ENCODE measurements at regions not wholly inside any gene's neighbourhood (a gene's known extent, or its start where the extent isn't known, plus 50 kb on each side); places are given as distances from the start of the nearest gene placed in this dataset.
"Not testable (repeated sequence)": the region's sequence is repeated elsewhere in the genome, so short reads cannot be mapped to it uniquely, and the experiment has no call there.

DNA sequence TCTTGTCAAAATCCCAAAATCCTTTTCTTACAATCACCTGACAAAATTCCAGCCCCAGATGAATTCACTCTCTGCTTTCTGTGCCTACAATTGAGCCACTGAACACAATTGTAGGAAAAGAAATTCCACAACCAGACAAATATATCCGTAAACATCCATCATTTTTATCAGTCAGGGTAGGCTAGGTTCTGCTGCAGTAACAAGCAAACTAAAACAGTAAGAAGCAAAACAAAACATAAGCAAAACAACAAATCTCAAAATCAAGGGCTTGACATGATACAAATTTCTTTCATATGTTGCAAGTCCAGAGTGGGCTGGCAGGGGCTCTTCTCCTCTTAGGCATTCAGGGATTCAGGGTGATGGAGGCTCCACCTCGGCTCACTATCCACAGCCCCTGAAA, 114.2 kb upstream of the MAN2A1 start:
- DNase-seq (ENCODE audit: low spot score): no peak

DNA sequence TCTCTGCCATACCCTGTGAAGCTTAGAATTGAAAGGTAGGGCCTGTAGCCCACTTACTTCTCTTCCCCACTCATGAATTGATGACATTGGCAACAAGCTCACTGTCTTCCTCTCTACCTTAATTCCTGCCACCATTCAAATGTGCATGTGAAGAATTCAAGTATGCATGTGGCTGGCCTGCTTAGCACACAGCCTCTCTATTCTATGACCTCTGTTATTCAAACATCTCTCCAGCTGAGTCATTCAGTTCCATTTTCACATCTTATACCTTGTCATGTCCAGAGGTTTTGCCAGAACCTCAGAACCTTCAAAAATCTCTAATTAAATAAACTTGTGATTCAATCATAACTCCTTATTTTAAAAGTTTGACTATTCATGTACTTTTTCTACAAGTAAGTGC, 114.7 kb upstream of the MAN2A1 start:
- DNase-seq (ENCODE audit: low spot score): no peak

DNA sequence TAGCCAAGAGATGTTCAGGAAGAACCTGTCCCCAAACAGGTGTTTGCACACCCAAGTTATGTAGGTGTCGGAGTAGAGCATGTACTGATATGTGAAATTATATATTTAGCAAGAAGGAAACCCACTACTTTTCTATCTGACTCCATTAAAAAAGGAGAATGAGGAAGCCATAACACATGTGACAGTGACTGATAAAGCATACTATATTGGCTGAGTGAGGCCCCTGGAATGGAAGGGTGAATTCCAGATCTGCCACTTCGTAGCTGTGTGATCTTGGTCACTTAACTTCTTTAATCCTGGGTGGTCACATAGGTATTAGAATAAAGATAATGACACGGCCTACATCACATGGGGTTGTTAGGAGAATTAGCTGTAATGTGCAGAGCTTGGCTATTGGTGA, 116.0 kb upstream of the MAN2A1 start:
- DNase-seq (ENCODE audit: low spot score): no peak

DNA sequence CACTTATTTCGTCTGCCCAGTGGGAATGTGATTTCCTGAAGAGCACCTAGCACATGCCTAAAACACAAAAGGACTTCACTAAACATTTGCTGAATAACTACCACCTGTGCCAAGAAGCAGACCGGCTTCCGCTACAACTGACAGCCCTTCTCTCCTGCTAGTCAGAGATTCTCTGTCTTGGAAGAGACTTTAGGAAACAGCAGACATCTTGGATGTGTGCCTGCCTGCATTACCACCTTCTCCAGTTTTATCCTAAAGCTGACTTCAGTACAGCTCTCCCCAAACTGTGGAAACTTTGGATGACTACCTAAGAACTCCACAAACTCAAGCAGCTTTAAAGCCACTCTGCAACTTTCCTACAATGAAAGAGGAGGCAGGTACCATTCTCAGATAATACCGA, 116.5 kb upstream of the MAN2A1 start:
- DNase-seq (ENCODE audit: low spot score): no peak

DNA sequence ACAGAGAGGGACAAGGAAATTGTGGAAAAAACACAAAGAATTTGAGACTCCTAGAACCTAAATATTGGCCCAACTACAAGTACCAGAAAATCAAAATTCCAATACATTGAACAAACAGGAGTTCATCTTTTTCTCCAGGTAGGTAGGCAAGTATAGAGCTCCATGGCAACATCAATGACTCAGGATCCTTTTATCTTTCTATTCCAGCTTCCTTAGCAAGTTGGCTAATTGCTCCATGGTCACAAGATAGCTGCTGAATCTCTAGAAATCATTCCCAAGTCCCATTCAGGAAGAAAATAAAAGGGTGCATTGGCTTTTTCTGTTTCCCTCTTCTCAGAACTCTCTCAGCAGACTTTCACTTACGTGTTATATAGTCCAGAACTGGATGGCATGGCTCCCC, 117.9 kb upstream of the MAN2A1 start:
- no peak for DNase-seq (ENCODE audit: low spot score)

DNA sequence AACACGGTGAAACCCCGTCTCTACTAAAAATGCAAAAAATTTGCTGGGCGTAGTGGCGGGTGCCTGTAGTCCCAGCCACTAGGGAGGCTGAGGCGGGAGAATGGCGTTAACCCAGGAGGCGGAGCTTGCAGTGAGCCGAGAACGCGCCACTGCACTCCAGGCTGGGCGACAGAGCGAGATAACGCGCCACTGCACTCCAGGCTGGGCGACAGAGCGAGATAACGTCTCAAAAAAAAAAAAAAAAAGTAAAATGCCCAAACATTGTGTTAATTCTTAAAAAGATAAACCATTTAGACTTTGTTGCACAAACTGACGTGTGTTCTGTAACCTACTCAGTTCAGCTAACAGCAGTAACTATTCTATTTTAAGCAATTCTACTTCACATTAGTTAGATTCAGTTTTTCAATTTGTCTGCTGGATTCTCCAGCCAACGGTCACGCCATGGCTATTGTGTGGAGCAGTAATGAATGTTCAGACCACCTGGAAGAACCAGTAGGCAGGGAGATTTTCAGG, 119.3 kb upstream of the MAN2A1 start:
- no peak for DNase-seq (ENCODE audit: low spot score)

DNA sequence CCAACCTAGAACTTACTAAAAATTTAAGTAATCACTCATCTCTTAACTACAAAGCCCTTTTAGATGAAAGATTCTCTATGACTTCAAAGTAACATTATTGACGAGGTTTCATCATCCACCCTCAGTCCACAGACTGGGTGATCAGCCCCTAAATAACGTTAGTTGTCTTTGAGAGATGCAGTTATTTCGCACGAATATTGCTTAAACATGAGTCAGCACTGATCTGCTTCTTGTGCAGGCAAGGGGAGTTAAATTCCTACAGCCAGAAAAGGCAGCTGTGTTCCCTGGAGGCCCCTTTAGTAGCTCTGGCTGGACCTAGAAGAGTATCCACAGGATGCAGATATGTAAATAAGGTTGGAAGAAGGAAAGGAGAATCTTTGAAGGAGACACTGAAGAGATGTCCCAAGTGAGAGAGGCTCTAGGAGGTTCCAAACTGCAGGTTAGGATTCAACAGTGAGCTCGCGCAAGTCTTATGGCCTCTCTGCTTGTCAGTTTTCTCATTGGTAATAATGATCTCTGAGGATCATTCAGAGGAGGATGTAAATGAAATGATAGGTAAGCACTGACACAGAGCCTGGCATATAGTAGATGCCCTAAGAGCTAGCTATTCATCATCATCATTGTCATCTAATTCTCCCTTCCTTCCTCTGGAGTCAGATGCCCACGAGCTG, 122.2 kb upstream of the MAN2A1 start:
- no peak for DNase-seq (ENCODE audit: low spot score)

DNA sequence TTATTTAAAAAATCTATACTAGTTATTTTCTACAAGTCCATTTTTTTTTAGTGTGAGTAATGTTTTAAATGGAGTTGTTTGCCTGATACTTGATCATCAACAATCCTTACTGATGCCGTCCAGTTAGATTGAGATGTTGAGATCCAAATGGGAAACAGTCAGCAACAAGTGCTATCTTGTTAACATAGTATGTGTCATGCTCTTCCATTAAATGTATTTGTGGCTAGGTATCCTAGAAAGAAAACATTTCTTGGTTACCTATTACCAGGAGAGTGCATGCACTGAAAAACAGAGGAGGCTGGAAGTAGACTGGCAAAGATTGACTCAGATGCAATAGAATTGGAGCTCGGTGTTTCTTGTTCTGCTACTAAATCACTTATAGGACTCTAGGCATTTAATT, 123.4 kb upstream of the MAN2A1 start:
- no peak for DNase-seq (ENCODE audit: low spot score)

DNA sequence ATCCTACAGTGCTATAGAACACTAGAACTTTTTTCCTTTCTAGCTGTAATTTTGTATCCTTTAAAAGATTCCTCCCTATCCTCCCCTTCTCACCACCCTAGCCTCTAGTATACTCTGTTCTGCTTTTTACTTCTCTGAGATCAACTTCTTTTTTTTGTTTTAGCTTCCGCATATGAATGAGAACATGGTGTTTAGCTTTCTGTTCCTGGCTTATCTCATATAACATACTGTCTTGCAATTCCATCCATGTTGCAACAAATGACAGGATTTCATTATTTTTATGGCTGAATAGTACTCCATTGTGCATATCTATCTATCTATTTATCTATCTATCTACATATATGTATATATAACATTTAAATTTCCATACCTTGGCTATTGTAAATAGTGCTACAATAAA, 126.0 kb upstream of the MAN2A1 start:
- no peak for DNase-seq (ENCODE audit: low spot score)

DNA sequence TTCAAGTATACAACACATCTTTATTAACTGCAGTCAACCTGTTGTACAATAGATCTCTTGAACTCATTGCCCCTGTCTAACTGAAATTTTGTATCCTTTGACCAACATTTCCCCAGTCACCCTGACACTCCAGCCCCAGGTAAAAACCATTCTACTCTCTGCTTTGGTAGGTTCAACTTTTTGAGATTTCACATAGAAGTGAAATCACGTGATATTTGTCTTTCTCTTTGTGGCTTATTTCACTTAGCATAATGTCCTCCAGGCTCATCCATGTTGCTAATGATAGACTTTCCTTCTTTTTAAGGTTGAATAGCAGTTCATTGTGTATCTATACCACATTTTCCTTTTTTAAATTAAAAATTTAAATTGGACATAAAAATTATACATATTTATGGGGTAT, 126.5 kb upstream of the MAN2A1 start:
- no peak for DNase-seq (ENCODE audit: low spot score)

DNA sequence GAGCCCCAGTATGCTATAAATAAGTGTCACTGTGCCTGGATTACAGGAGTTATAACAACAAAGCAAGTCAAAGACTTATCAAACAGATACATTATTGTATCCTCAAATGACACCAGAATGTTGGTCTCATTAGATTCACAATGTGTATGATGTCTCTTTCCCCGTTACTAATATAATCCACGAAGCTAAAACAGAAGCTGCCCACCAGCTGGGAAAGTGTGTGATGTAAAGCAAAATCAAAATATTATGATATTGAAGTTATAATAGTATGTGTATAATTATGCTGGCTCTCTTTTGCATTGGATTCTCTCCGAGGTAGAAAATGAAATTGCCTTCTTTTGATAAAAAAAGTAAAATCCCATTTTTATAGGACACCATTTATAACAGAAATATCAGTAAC, 127.3 kb upstream of the MAN2A1 start:
- DNase-seq (ENCODE audit: low spot score): no peak

DNA sequence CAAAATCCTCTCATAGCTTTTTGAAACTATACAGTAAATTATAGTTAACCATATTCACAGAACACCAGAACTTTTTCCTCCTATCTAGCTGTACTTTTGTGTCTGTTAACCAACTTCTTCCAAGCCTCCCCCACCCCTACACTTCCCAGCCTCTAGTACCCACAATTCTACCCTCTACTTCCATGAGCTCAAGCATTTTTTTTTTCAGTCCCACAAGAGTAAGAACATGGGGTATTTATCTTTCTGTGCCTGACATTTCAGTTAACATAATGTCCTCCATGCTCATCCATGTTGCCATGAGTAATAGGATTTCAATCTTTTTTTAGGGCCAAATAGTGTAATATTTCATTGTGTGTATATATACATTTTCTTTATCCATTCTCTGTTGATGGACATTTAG, 128.3 kb upstream of the MAN2A1 start:
- DNase-seq (ENCODE audit: low spot score): no peak

DNA sequence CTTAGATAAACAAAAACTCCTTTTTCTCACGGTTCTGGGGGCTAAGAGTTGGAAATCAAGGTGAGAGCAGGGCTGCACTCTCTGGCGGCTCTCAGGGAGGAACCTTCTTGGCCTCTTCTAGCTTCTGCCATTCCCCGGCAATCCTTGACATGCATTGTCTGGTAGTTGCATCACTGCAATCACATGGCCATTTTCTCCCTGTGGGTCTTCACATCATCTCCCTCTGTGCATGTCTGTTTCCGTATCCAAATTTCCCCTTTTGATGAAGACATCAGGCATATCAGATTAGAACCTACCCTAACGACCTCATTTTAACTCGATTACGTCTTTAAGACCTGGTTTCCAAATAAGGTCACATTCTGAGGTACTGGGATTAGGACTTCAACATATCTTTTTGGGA, 129.2 kb upstream of the MAN2A1 start:
- DNase-seq (ENCODE audit: low spot score): no peak

DNA sequence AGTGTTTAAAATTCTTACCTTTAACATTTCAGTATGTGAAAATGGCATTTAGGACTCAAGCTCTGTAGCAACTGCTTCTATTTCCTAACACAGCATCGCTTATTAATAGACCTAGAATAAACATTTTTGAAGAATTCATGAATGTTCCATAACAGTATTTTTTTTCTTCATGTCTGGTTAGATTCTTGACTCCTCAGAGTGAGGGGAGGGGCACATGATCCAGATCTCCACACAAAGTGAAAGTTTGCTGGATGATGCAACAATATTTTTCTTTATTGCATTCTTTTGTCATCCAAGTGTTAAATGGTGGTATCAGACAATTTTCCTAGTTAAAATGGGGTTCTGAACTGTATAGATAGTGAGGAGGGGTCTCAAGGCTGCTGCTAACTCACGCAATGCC, 130.8 kb upstream of the MAN2A1 start:
- no peak for DNase-seq (ENCODE audit: low spot score)

DNA sequence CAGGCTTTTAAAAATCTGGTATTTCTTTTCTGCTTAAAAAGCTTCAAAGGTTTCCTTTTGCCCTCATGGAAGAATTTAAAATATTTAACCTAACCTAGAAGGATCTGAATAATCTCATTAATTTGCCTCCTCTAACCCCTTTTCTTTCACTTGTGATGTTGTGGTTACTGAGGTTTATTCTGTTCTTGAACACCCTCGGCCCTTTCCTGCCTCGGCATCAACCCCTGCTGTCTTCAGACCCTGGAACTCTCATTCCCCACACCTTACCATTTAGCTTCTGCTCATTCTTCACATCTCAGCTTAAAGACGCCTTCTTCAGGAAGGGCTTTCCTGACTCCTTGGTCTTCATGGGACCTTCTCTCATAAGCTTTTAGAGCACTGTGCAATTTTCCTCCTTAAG, 131.4 kb upstream of the MAN2A1 start:
- no peak for DNase-seq (ENCODE audit: low spot score)

DNA sequence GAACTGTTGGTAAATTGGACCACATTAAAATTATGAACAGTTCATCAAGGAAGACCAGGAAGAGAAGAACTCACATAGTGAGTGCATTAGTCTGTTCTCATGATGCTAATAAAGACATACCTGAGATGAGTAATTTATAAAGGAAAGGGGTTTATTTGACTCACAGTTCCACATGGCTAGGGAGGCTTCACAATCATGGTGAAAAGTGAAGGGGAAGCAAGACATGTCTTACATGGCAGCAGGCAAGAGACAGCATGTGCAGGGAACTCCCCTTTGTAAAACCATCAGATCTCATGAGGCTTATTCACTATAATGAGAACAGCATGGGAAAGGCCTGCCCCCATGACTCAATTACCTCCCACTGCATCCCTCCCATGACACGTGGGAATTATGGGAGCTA, 135.9 kb upstream of the MAN2A1 start:
- DNase-seq (ENCODE audit: low spot score): no peak

DNA sequence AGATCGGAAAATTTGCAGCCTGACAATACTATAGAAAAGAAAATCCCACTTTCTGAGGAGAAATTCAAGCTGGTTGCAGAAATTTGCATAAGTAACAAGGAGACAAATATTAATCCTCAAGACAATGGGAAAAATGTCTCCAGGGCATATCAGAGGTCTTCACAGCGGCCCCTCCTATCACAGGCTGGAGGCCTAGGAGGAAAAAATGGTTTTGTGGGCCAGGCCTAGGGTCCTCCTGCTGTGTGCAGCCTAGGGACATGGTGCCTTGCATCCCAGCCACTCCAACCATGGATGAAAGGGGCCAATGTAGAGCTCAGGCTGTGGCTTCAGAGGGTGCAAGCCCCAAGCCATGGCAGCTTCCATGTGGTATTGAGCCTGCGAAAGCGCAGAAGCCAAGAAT, 138.5 kb upstream of the MAN2A1 start:
- not testable (repeated sequence) for DNase-seq (ENCODE audit: low spot score)

DNA sequence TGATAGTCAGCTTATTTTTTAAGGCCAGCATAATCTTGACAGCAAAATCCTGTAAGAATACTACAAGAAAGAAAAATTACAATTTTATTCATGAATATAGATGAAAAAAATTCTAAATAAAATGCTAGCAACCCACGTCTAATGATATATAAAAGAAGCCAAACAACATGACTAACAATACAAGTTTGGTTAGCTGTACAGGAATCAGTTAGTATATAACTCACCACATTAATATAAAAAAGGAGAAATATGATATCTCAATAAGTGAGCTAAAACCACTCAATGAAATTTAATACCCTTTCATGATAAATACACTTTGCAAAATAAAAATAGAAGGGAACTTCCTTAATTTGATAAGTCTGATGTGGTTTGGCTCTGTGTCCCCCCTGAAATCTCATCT, 139.7 kb upstream of the MAN2A1 start:
- no peak for DNase-seq (ENCODE audit: low spot score)

DNA sequence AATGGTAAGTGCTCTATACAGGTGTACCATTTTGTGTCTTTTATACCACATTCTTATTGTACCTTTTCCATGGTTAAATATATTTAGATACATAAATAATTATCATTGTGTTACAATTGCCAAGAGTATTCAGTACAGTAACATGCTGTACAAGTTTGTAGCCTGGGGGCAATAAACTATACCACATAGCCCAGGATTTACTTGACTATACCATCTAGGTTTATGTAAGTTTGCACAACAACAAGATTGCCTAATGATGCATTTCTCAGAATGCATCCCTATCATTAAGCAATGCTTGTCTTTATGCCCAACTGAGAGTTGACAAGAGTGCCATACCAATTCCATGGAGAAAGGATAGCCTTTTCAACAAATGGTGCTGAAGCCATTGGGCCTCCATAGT, 136.7 kb upstream of the PJA2 start:
- no peak for DNase-seq (ENCODE audit: low spot score)

DNA sequence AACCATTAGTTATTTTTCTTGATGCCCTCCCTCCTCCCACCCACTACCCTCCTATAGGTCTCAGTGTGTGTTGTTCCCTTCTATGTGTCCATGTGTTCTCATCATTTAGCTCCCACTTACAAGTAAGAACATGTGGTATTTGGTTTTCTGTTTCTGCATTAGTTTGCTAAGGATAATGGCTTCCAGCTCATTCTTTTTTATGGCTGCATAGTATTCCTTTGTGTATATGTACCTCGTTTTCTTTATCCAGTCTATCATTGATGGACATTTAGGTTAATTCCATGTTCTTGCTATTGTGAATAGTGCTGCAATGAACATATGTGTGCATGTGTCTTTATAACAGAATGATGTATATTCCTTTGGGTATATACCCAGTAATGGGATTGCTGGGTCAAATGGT, 135.1 kb upstream of the PJA2 start:
- DNase-seq (ENCODE audit: low spot score): not testable (repeated sequence)

DNA sequence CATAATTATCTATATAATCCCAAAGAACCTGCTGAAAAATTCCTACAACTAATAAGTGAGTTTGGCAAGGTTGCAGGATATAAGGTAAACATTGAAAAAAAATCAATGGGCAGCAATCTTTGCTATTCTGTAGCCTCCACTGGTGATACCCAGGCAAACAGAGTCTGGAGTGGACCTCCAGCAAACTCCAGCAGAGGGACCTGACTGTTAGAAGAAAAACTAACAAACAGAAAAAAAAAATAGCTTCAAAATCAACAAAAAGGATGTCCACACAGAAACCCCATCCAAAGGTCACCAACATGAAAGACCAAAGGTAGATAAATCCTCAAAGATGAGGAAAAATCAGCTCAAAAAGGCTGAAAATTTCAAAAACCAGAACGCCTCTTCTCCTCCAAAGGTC, 128.9 kb upstream of the PJA2 start:
- not testable (repeated sequence) for DNase-seq (ENCODE audit: low spot score)

DNA sequence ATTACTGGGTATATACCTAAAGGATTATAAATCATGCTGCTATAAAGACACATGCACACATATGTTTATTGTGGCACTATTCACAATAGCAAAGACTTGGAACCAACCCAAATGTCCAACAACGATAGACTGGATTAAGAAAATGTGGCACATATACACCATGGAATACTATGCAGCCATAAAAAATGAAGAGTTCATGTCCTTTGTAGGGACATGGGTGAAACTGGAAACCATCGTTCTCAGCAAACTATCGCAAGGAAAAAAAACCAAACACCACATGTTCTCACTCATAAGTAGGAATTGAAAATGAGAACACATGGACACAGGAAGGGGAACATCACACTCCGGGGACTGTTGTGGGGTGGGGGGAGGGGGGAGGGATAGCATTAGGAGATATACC, 125.3 kb upstream of the PJA2 start:
- DNase-seq (ENCODE audit: low spot score): not testable (repeated sequence)

DNA sequence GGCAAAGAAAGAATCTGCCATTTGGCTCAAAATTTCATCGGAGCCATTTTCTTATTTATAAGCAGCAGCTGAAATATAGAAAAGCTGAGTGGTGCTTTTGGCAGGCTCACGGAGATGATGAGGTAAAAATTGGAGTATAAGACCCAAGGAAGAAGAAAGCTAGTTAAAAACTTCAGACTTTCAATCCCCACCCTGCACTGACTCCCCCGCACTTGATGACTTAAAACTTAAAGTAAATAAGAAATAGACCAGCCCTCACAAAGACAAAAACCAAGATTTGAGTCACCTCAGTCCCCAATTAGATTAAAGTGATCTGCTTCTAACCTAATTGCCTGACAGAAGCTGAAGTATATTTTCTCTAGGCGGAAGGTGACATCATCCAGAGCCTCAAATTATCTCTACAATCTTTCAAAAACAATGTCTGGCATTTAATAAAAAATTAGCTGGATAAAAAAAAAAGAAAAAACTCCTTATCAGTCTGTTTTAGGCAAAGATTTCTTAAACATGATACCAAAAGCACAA, 124.0 kb upstream of the PJA2 start:
- DNase-seq (ENCODE audit: low spot score): no peak

DNA sequence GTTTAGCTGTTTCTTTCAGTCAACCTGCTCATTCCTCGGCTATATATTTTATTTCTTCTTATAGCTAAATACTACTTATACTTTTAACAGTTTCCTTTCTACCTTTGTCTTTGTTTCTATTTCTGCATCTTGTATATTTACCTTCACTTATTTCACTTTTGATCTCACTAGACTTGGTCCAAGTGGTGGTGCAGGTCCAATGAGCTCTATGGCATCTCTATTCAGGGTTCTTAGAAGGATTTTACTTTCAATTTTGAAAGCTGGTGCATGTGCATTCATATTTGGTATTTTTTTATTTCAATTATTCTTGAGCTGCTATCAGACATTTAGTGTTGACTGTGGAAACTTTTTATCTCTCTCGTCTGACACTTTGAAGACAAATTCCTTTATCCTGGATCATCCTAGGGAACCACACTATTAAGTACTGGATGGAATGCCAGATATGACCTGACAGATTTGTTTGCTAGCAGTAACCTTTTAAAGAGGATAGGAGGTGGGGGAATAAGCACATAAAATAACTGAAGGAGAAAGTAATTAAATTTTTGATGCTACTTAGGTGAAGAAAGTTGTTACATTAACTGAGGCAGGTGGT, 123.1 kb upstream of the PJA2 start:
- no peak for DNase-seq (ENCODE audit: low spot score)
